ENCODE measurements at regions not wholly inside any gene's neighbourhood (a gene's known extent, or its start where the extent isn't known, plus 50 kb on each side); places are given as distances from the start of the nearest gene placed in this dataset.
"Not testable (repeated sequence)": the region's sequence is repeated elsewhere in the genome, so short reads cannot be mapped to it uniquely, and the experiment has no call there.

- 75% methylated on average over 2 of the region's 2 CpGs for WGBS
- no peaks in the 10 kb centered on the region for H3K9me3 ChIP-seq
- no peaks in the 10 kb centered on the region for H3K27me3 ChIP-seq
- no peak for DNase-seq (ENCODE audit: low spot score in 2 of 2)
- TF ChIP-seq POLR2AphosphoS5 (IDR thresholded peaks at IDR 0.05) (no peak), EP300 (IDR thresholded peaks at IDR 0.05) (no peak)
- no peaks in the 10 kb centered on the region for H3K36me3 ChIP-seq
- no peak overlapping the region for H3K27ac ChIP-seq
- no peak overlapping the region for H3K4me3 ChIP-seq
- H3K4me1 ChIP-seq: no peaks in the 10 kb centered on the region
These were observed 151.5 kb upstream of the PDE1C start for GRCh38 chr7:32221736-32222135.

DNA sequence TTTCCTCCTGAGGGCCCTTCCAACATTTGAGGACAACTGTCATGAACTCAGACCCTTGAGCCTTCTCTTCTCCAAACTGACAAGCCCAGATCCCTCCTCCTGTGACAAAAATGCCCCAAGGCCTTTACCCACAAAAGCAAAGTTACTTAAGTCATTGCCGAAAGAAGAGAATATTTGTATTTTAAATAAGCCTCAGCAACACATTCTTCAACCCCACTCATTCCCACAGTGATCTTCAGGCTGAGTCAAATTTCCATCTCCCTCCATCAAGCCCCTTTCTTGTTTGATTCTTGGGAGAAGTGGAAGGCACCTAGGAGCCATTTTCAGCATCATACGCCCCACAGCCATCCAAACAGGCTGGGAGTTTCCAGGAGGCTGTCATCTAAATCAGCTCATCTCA is 150.8 kb upstream of the PDE1C start:
- H3K36me3 ChIP-seq: no peaks in the 10 kb centered on the region
- no peak overlapping the region for H3K4me3 ChIP-seq
- no peak for DNase-seq (ENCODE audit: low spot score in 2 of 2)
- no peaks in the 10 kb centered on the region for H3K9me3 ChIP-seq
- TF ChIP-seq, protein P1, sequence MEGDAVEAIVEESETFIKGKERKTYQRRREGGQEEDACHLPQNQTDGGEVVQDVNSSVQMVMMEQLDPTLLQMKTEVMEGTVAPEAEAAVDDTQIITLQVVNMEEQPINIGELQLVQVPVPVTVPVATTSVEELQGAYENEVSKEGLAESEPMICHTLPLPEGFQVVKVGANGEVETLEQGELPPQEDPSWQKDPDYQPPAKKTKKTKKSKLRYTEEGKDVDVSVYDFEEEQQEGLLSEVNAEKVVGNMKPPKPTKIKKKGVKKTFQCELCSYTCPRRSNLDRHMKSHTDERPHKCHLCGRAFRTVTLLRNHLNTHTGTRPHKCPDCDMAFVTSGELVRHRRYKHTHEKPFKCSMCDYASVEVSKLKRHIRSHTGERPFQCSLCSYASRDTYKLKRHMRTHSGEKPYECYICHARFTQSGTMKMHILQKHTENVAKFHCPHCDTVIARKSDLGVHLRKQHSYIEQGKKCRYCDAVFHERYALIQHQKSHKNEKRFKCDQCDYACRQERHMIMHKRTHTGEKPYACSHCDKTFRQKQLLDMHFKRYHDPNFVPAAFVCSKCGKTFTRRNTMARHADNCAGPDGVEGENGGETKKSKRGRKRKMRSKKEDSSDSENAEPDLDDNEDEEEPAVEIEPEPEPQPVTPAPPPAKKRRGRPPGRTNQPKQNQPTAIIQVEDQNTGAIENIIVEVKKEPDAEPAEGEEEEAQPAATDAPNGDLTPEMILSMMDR (IDR thresholded peaks at IDR 0.05): no peak
- TF ChIP-seq POLR2A (IDR thresholded peaks at IDR 0.05): no peak
- no peak for TF ChIP-seq EP300 (IDR thresholded peaks at IDR 0.05)
- no peak for TF ChIP-seq POLR2AphosphoS5 (IDR thresholded peaks at IDR 0.05)
- H3K27me3 ChIP-seq: no peaks in the 10 kb centered on the region
- 77% methylated on average over 2 of the region's 2 CpGs for WGBS
- H3K27ac ChIP-seq: no peak overlapping the region
- H3K4me1 ChIP-seq: no peaks in the 10 kb centered on the region

DNA sequence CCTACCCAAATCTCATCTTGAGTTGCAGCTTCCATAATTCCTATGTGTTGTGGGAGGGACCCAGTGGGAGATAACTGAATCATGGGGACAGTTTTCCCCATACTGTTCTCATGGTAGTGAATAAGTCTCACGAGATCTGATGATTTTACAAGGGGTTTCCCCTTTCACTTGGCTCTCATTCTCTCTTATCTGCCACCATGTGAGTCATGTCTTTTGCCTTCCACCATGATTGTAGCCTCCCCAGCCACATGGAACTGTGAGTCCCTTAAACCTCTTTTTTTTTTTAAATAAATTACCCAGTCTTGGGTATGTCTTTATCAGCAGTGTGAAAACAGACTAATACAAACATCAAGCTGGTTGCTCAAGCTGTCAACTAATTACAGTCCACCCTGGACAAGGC is 149.6 kb upstream of the PDE1C start:
- not testable (repeated sequence) for H3K36me3 ChIP-seq; H3K27ac ChIP-seq; H3K27me3 ChIP-seq; DNase-seq (ENCODE audit: low spot score in 2 of 2); H3K4me1 ChIP-seq; H3K9me3 ChIP-seq; H3K4me3 ChIP-seq
- 47% methylated on average over 1 of the region's 1 CpG for whole genome bisulfite sequencing

GRCh38 chr7:32219416-32219815 is 149.2 kb upstream of the PDE1C start:
- Histone ChIP-seq H3K36me3 (no peaks in the 10 kb centered on the region), H3K4me1 (no peaks in the 10 kb centered on the region), H3K27me3 (no peaks in the 10 kb centered on the region), H3K4me3 (no peak overlapping the region), H3K9me3 (no peaks in the 10 kb centered on the region), H3K27ac (no peak overlapping the region)
- WGBS: 60% methylated on average over 3 of the region's 3 CpGs
- DNase-seq (ENCODE audit: low spot score in 2 of 2): no peak
- TF ChIP-seq POLR2AphosphoS5 (IDR thresholded peaks at IDR 0.05) (no peak), POLR2A (IDR thresholded peaks at IDR 0.05) (no peak), EP300 (IDR thresholded peaks at IDR 0.05) (no peak)
- TF ChIP-seq, protein P1 (IDR thresholded peaks at IDR 0.05): no peak

DNA sequence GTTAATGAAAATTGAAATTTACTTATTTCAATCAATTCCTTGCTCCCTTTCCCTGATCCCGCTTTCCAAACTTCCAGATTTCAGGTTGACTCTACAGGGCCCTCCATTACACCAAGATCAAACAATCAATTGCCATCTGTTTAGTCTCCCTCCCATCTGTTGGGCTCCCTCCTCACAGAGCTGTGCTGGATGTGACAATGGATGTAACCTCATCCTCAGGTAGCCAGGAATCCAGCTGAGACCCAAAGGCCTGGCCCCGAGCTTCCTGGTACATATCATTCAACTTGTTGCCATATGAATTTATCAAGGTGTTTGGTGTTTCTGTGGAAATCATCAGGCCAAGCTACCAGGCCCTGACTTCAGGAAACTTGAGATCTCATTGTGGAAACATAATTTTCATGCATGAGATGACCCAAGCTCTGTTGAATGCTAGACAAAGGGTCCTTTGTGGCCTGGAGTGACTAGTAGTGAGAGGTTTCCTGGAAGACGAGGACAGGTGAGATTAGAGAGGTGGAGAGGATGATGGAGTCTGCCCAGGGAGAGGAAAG is 148.6 kb upstream of the PDE1C start:
- 51% methylated on average over 3 of the region's 3 CpGs for WGBS
- Histone ChIP-seq H3K9me3 (no peaks in the 10 kb centered on the region), H3K4me1 (no peaks in the 10 kb centered on the region), H3K27ac (no peak overlapping the region), H3K36me3 (no peaks in the 10 kb centered on the region), H3K27me3 (no peaks in the 10 kb centered on the region), H3K4me3 (no peak overlapping the region)
- TF ChIP-seq, protein P1 (IDR thresholded peaks at IDR 0.05): no peak
- no peak for TF ChIP-seq POLR2AphosphoS5 (IDR thresholded peaks at IDR 0.05)
- TF ChIP-seq POLR2A (IDR thresholded peaks at IDR 0.05): no peak
- TF ChIP-seq EP300 (IDR thresholded peaks at IDR 0.05): no peak
- no peak for DNase-seq (ENCODE audit: low spot score in 2 of 2)

- DNase-seq (ENCODE audit: low spot score in 2 of 2): no peak
- H3K9me3 ChIP-seq: no peaks in the 10 kb centered on the region
- WGBS: 65% methylated on average over 1 of the region's 1 CpG
- TF ChIP-seq EP300 (IDR thresholded peaks at IDR 0.05): no peak
- TF ChIP-seq POLR2A (IDR thresholded peaks at IDR 0.05): no peak
- H3K4me1 ChIP-seq: no peaks in the 10 kb centered on the region
- H3K36me3 ChIP-seq: no peaks in the 10 kb centered on the region
- H3K27me3 ChIP-seq: no peaks in the 10 kb centered on the region
- H3K4me3 ChIP-seq: no peak overlapping the region
- H3K27ac ChIP-seq: no peak overlapping the region
These were observed 147.9 kb upstream of the PDE1C start for GRCh38 chr7:32218154-32218467.

Data from suprapubic skin (tissue), 4 donors.